GM12875 (cell line): ENCODE measurements at regions not wholly inside any gene's neighbourhood (a gene's known extent, or its start where the extent isn't known, plus 50 kb on each side); places are given as distances from the start of the nearest gene placed in this dataset.

Experiments
- H3K4me3 ChIP-seq: one replicate; pipeline ENCODE4 v1.5.1; 2011; ENCODE audit warnings: low read depth, low read length, control low read depth
- TF ChIP-seq, protein P1 (sequence below): IDR thresholded peaks from 2 replicates; pipeline ENCODE4 v1.5.1; 2011; ENCODE audit warnings: low read depth, mild to moderate bottlenecking, control low read depth, inconsistent platforms, low read length, moderate library complexity, borderline replicate concordance; ENCODE audit not compliant: insufficient read depth

- TF ChIP-seq, protein P1, sequence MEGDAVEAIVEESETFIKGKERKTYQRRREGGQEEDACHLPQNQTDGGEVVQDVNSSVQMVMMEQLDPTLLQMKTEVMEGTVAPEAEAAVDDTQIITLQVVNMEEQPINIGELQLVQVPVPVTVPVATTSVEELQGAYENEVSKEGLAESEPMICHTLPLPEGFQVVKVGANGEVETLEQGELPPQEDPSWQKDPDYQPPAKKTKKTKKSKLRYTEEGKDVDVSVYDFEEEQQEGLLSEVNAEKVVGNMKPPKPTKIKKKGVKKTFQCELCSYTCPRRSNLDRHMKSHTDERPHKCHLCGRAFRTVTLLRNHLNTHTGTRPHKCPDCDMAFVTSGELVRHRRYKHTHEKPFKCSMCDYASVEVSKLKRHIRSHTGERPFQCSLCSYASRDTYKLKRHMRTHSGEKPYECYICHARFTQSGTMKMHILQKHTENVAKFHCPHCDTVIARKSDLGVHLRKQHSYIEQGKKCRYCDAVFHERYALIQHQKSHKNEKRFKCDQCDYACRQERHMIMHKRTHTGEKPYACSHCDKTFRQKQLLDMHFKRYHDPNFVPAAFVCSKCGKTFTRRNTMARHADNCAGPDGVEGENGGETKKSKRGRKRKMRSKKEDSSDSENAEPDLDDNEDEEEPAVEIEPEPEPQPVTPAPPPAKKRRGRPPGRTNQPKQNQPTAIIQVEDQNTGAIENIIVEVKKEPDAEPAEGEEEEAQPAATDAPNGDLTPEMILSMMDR: no peak
- H3K4me3 ChIP-seq: no peak overlapping the region
Observed at GRCh38 chr2:60051991-60052390, 501.5 kb downstream of the BCL11A start.

DNA sequence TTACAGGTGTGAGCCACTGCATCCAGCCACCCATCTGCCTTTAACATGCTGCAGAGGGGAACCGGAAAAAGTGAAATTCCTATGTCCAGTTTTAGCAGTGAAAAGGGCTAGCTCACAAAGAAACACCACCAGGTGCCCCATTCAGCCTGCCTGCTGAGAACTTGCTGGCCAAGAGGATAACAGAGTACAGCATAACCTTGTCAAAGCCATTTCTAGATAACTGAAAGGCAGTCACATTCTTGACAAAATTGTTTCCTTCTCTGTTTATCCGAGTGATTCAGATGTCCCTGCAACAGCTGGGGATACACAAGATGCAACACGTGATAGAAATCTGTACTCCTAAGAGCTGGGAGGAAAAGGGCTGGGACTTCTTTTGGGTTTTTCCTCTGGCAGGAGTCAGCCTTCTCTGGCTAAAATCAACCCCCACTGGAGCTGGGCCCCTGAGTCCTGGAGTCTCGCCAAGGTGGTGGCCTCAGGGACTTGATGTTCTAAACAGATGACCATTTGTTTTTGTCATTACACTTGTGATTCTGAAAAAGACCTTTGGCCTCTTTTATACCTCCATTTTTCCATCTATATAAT is 505.4 kb downstream of the BCL11A start:
- no peak overlapping the region for H3K4me3 ChIP-seq
- TF ChIP-seq, protein P1: no peak

DNA sequence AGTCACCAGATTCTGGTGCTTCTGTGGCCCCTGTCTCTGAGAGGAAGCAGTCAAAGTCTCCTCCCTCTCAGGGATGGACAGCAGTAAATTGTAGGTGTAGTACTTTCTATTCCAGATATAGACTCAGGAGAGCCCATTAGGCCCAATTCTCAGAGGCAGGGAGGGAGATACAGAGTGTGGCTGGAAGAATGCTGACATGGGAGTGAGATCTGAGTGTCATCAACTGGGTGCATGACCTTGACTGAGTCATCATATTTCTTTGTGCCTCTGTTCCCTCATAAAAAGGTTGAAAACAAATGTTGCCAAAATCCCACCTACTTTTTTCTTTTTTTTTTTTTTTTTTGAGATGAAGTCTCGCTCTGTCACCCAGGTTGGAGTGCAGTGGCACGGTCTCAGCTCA is 506.1 kb downstream of the BCL11A start:
- TF ChIP-seq, protein P1: no peak
- H3K4me3 ChIP-seq: no peak overlapping the region

- TF ChIP-seq, protein P1: no peak
Observed at GRCh38 chr2:60046529-60046928, 506.9 kb downstream of the BCL11A start.

GRCh38 chr2:60045456-60045855 is 508.0 kb downstream of the BCL11A start:
- no peak overlapping the region for H3K4me3 ChIP-seq
- TF ChIP-seq, protein P1: no peak

More at GRCh38 chr2:60046529-60046928, 506.9 kb downstream of the BCL11A start:
- no peak overlapping the region for H3K4me3 ChIP-seq

DNA sequence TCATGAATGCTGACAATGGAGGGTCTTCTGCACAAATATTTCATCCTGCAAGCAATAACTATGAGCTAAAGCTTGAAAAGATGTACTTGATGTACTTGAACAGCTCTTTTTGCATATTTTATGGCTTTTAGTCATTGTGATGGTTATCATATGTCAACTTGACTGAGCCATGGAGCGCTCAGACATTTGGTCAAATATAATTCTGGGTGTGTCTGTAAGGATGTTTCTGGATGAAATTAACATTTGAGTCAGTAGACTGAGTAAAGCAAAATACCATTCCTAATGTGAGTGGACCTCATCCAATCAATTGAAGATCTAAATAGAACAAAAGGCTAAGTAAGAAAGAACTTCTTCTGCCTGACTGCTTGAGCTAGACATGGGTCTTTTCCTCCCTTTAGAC is 509.0 kb downstream of the BCL11A start:
- H3K4me3 ChIP-seq: no peak overlapping the region
- TF ChIP-seq, protein P1: no peak

- H3K4me3 ChIP-seq: no peak overlapping the region
- TF ChIP-seq, protein P1: no peak
Observed at GRCh38 chr2:60042023-60042422, 511.4 kb downstream of the BCL11A start.
